H1 (cell line): ENCODE measurements at regions not wholly inside any gene's neighbourhood (a gene's known extent, or its start where the extent isn't known, plus 50 kb on each side); places are given as distances from the start of the nearest gene placed in this dataset.

Experiments
- CTCF ChIA-PET: fragments of 300-600 bp; sonication (Branson Sonifier 250); formaldehyde crosslinking; loops from one replicate; lab custom pipeline; 2021; ENCODE audit not compliant: partially characterized antibody; lab: Charles Lee
- POLR2A ChIA-PET: fragments of 300-600 bp; sonication (Branson Sonifier 250); formaldehyde crosslinking; loops from one replicate; lab custom pipeline; 2021; ENCODE audit warnings: inconsistent platforms; ENCODE audit not compliant: partially characterized antibody; lab: Charles Lee
- DNase-seq, 2 experiments: peaks; one replicate each; pipeline versions ENCODE4 v3.0.0 to v3.0.0-alpha.2; 2010 to 2022; ENCODE audit warnings: low spot score in 2 of 2, low read depth in 1 of 2, mixed read lengths in 1 of 2
- FAIRE-seq: peaks from 2 replicates; lab custom pipeline; 2011; peaks lifted over from hg19 to GRCh38; lab: Jason Lieb, UNC
- H2AFZ ChIP-seq: 2 replicates; pipeline ENCODE4 v1.8.1; 2012; ENCODE audit warnings: low read length, inconsistent platforms
- H2AK5ac ChIP-seq: 2 replicates; pipeline ENCODE4 v1.6.1; 2013; ENCODE audit warnings: low read depth, low read length
- H2BK120ac ChIP-seq: replicated peaks from 2 replicates; pipeline ENCODE3; 2013; ENCODE audit warnings: low read depth, low read length, inconsistent platforms
- H2BK12ac ChIP-seq: 2 replicates; pipeline ENCODE4 v1.6.1; 2013; ENCODE audit warnings: low read depth, low read length
- H2BK15ac ChIP-seq: 2 replicates; pipeline ENCODE4 v1.6.1; 2013; ENCODE audit warnings: low read length
- H2BK20ac ChIP-seq: 2 replicates; pipeline ENCODE4 v1.6.1; 2013; ENCODE audit warnings: low read length
- H2BK5ac ChIP-seq: 2 replicates; pipeline ENCODE4 v1.6.1; 2013; ENCODE audit warnings: low read depth, low read length
- H3K14ac ChIP-seq: 2 replicates; pipeline ENCODE4 v1.6.1; 2013; ENCODE audit warnings: inconsistent platforms; ENCODE audit not compliant: insufficient read length
- H3K18ac ChIP-seq: 2 replicates; pipeline ENCODE4 v1.6.1; 2013; ENCODE audit warnings: low read length; ENCODE audit errors: extremely low read depth
- H3K23ac ChIP-seq: 2 replicates; pipeline ENCODE4 v1.6.1; 2013; ENCODE audit warnings: inconsistent platforms; ENCODE audit not compliant: insufficient read length
- H3K23me2 ChIP-seq: 2 replicates; pipeline ENCODE4 v1.6.1; 2013; ENCODE audit warnings: low read depth, low read length
- H3K27ac ChIP-seq: 2 replicates; pipeline ENCODE4 v1.6.1; 2011; ENCODE audit warnings: low read depth, low read length, inconsistent platforms
- H3K27me3 ChIP-seq, 4 experiments: replicated peaks in 1 of 4; 1 replicate in 1 of 4; 2 replicates in 3 of 4; pipeline versions ENCODE4 v1.6.1 to v1.8.1; 2011 to 2013; ENCODE audit warnings: low read length in 3 of 4, mild to moderate bottlenecking in 3 of 4, inconsistent platforms in 2 of 4, mixed read lengths in 2 of 4, moderate library complexity in 1 of 4; ENCODE audit not compliant: control insufficient read depth in 3 of 4, insufficient read depth in 3 of 4; ENCODE audit errors: extremely low read depth in 1 of 4
- H3K36me3 ChIP-seq, 4 experiments: 2 replicates each; pipeline versions ENCODE4 v1.6.1 to v1.8.1; 2011 to 2013; ENCODE audit warnings: mild to moderate bottlenecking in 4 of 4, low read length in 3 of 4, moderate library complexity in 2 of 4, control low read depth in 1 of 4, inconsistent platforms in 1 of 4; ENCODE audit not compliant: insufficient read depth in 4 of 4, control insufficient read depth in 2 of 4
- H3K4ac ChIP-seq: replicated peaks from 2 replicates; pipeline ENCODE3; 2013; ENCODE audit warnings: low read length, low read depth, mixed read lengths, inconsistent platforms; ENCODE audit not compliant: insufficient read length
- H3K4me1 ChIP-seq, 4 experiments: replicated peaks in 1 of 4; 1 replicate in 1 of 4; 2 replicates in 3 of 4; pipeline versions ENCODE4 v1.6.1 to v1.8.1; 2011 to 2013; ENCODE audit warnings: low read length in 3 of 4, inconsistent platforms in 2 of 4, mixed read lengths in 1 of 4; ENCODE audit not compliant: insufficient read depth in 4 of 4, control insufficient read depth in 3 of 4
- H3K4me2 ChIP-seq, 2 experiments: 2 replicates each; pipeline versions ENCODE4 v1.6.1 to v1.8.1; 2011 to 2013; ENCODE audit warnings: low read depth in 2 of 2, low read length in 2 of 2, control low read depth in 1 of 2, inconsistent platforms in 1 of 2, mild to moderate bottlenecking in 1 of 2; ENCODE audit not compliant: insufficient read depth in 1 of 2
- H3K4me3 ChIP-seq, 4 experiments: fragments of 200-600, 300-600 bp in 1 of 4; sonication (generic), shearing (Covaris generic), sonication (Bioruptor Twin) in 1 of 4; 2 replicates each; pipeline versions ENCODE4 v1.5.1 to v1.8.1; 2011 to 2016; ENCODE audit warnings: low read length in 4 of 4, low read depth in 3 of 4, control low read depth in 2 of 4, inconsistent platforms in 2 of 4, mild to moderate bottlenecking in 2 of 4, mixed read lengths in 1 of 4, moderate library complexity in 1 of 4; ENCODE audit not compliant: insufficient read depth in 2 of 4; ENCODE audit errors: extremely low read depth in 1 of 4
- H3K56ac ChIP-seq: replicated peaks from 2 replicates; pipeline ENCODE3; 2013; ENCODE audit warnings: low read depth, mild to moderate bottlenecking, mixed read lengths, low read length, inconsistent platforms; ENCODE audit not compliant: insufficient read length
- H3K79me1 ChIP-seq: 2 replicates; pipeline ENCODE4 v1.6.1; 2013; ENCODE audit warnings: low read depth, low read length, control low read depth
- H3K79me2 ChIP-seq, 2 experiments: 2 replicates each; pipeline versions ENCODE4 v1.6.1 to v1.8.1; 2012 to 2013; ENCODE audit warnings: low read length in 2 of 2, mild to moderate bottlenecking in 2 of 2, inconsistent platforms in 1 of 2; ENCODE audit not compliant: insufficient read depth in 2 of 2, control insufficient read depth in 1 of 2
- H3K9ac ChIP-seq, 4 experiments: replicated peaks in 1 of 4; 1 replicate in 1 of 4; 2 replicates in 3 of 4; pipeline versions ENCODE4 v1.6.1 to v1.8.1; 2011 to 2013; ENCODE audit warnings: low read depth in 3 of 4, low read length in 3 of 4, control low read depth in 2 of 4, mild to moderate bottlenecking in 2 of 4, moderate library complexity in 2 of 4, inconsistent platforms in 1 of 4; ENCODE audit errors: extremely low read depth in 1 of 4
- H3K9me3 ChIP-seq, 2 experiments: 2 replicates each; pipeline versions ENCODE4 v1.6.1 to v1.8.1; 2012 to 2013; ENCODE audit warnings: mild to moderate bottlenecking in 2 of 2, moderate library complexity in 2 of 2, control low read depth in 1 of 2, inconsistent platforms in 1 of 2, low read depth in 1 of 2, low read length in 1 of 2, mixed read lengths in 1 of 2; ENCODE audit not compliant: insufficient read depth in 2 of 2
- H4K20me1 ChIP-seq, 2 experiments: replicated peaks in 1 of 2; 2 replicates each; pipeline versions ENCODE3 to v1.8.1; 2011 to 2013; ENCODE audit warnings: inconsistent platforms in 2 of 2, low read length in 2 of 2, mild to moderate bottlenecking in 1 of 2; ENCODE audit not compliant: insufficient read depth in 2 of 2, control insufficient read depth in 1 of 2
- H4K5ac ChIP-seq: 2 replicates; pipeline ENCODE4 v1.6.1; 2013; ENCODE audit warnings: low read length, low read depth, mixed read lengths, inconsistent platforms; ENCODE audit not compliant: insufficient read length
- H4K8ac ChIP-seq: 2 replicates; pipeline ENCODE4 v1.8.0; 2013; ENCODE audit warnings: mild to moderate bottlenecking, moderate library complexity, low read length, inconsistent platforms; ENCODE audit not compliant: insufficient read depth; ENCODE audit errors: extremely low read depth
- H4K91ac ChIP-seq: replicated peaks from 2 replicates; pipeline ENCODE3; 2013; ENCODE audit warnings: low read length, mixed read lengths, inconsistent platforms; ENCODE audit not compliant: insufficient read length
- CREB1 ChIP-seq: IDR thresholded peaks from 2 replicates; pipeline ENCODE4 v1.6.1; 2012; ENCODE audit warnings: inconsistent platforms
- KDM1A ChIP-seq: fragments of 200-600, 300-600 bp; sonication (generic); IDR thresholded peaks from 2 replicates; pipeline ENCODE4 v1.7.1; 2016; ENCODE audit warnings: mild to moderate bottlenecking, low read length, borderline replicate concordance
- POLR2AphosphoS5 ChIP-seq: IDR thresholded peaks from 2 replicates; pipeline ENCODE4 v1.6.1; 2011; ENCODE audit warnings: low read depth, low read length
- RAD21 ChIP-seq, 2 experiments: IDR thresholded peaks in 1 of 2; conservative IDR thresholded peaks in 1 of 2; 2 replicates each; pipeline ENCODE4 v1.6.1; 2011; ENCODE audit warnings: low read depth in 2 of 2, low read length in 2 of 2, improper control_type of control experiment in 1 of 2, inconsistent platforms in 1 of 2, mild to moderate bottlenecking in 1 of 2, moderate library complexity in 1 of 2
- SP2 ChIP-seq: IDR thresholded peaks from 2 replicates; pipeline ENCODE4 v1.6.1; 2012; ENCODE audit warnings: mild to moderate bottlenecking, low read length, inconsistent platforms
- WGBS, 2 experiments: shearing (Covaris generic) in 1 of 2; methylation state at CpG; one replicate each; pipeline versions ENCODE4 v1.1.6 to v1.1.7; 2013 to 2015; ENCODE audit warnings: low lambda C conversion rate in 2 of 2, mixed read lengths in 2 of 2, inconsistent platforms in 1 of 2, low coverage in 1 of 2, missing lambda C conversion rate in 1 of 2; ENCODE audit not compliant: insufficient replicate concordance in 2 of 2, insufficient coverage in 1 of 2, insufficient read length in 1 of 2; ENCODE audit errors: extremely low coverage in 1 of 2, missing lambda C conversion rate in 1 of 2; 5-methylcytosine and 5-hydroxymethylcytosine counted together
- TF ChIP-seq, protein P1 (sequence below): IDR thresholded peaks from 2 replicates; pipeline ENCODE4 v1.6.1; 2012; ENCODE audit warnings: low read length, inconsistent platforms
- TF ChIP-seq, protein P2 (sequence below), 3 experiments: IDR thresholded peaks; 1 replicate in 2 of 3; 2 replicates in 1 of 3; pipeline versions ENCODE4 v1.5.1 to v1.6.1; 2011; ENCODE audit warnings: low read length in 3 of 3, mild to moderate bottlenecking in 3 of 3, inconsistent platforms in 2 of 3, low read depth in 1 of 3, moderate library complexity in 1 of 3; ENCODE audit not compliant: insufficient read depth in 1 of 3; ENCODE audit errors: control extremely low read depth in 1 of 3

DNA sequence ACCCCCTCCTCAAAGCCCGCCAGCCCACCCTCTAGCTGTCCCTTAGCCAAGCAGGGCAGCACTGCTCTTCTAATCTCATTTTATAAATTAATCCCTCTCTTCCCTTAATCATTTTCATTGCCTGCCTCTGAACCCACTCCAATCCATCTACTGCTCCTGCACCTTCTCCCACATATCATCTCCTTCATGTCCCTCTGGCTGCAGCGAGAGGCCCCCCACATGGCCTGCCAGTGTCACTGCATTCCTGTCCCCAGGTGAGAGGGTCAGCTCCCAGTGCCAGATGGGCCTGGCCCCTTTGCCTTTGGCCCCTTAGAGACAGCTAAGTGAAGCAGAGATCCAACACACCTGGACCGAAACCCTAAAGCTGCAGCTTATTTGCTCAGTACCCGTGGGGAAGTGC, 79.4 kb downstream of the PJA1 start:
- WGBS, 2 experiments, result 80% methylated on average over 4 of the region's 4 CpGs; no CpG with 5 or more reads in 1 of the 2 experiments
- no peak overlapping the region for H3K18ac ChIP-seq
- no peak overlapping the region for H3K27ac ChIP-seq
- H3K4me2 ChIP-seq, result no peak overlapping the region
- DNase-seq (no peak), FAIRE-seq (no peak)
- POLR2A ChIA-PET, result no interaction called here
- no peak overlapping the region for H3K9ac ChIP-seq
- H4K91ac ChIP-seq, result no peak overlapping the region
- H3K4ac ChIP-seq, result no peak overlapping the region
- no peak overlapping the region for H2BK15ac ChIP-seq
- H3K79me1 ChIP-seq, result no peaks in the 10 kb centered on the region
- H3K23ac ChIP-seq, result no peak overlapping the region
- H2AFZ ChIP-seq, result no peak overlapping the region
- no peaks in the 10 kb centered on the region; a peak in 1 of 7 replicates for H3K27me3 ChIP-seq
- no peak overlapping the region for H3K56ac ChIP-seq
- H3K79me2 ChIP-seq, result no peaks in the 10 kb centered on the region
- H3K23me2 ChIP-seq, result no peaks in the 10 kb centered on the region
- peaks cover 0 to 11% (median 0%) of the 10 kb centered on the region in 4 experiments; a peak in 4 of 7 replicates for H3K4me1 ChIP-seq
- no peak overlapping the region for H3K14ac ChIP-seq
- no peak overlapping the region for H2AK5ac ChIP-seq
- no peak overlapping the region for H2BK20ac ChIP-seq
- H2BK5ac ChIP-seq, result no peak overlapping the region
- H2BK120ac ChIP-seq, result no peak overlapping the region
- no peak for TF ChIP-seq KDM1A
- TF ChIP-seq, protein P1, sequence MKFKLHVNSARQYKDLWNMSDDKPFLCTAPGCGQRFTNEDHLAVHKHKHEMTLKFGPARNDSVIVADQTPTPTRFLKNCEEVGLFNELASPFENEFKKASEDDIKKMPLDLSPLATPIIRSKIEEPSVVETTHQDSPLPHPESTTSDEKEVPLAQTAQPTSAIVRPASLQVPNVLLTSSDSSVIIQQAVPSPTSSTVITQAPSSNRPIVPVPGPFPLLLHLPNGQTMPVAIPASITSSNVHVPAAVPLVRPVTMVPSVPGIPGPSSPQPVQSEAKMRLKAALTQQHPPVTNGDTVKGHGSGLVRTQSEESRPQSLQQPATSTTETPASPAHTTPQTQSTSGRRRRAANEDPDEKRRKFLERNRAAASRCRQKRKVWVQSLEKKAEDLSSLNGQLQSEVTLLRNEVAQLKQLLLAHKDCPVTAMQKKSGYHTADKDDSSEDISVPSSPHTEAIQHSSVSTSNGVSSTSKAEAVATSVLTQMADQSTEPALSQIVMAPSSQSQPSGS, result no peak
- TF ChIP-seq, protein P2, sequence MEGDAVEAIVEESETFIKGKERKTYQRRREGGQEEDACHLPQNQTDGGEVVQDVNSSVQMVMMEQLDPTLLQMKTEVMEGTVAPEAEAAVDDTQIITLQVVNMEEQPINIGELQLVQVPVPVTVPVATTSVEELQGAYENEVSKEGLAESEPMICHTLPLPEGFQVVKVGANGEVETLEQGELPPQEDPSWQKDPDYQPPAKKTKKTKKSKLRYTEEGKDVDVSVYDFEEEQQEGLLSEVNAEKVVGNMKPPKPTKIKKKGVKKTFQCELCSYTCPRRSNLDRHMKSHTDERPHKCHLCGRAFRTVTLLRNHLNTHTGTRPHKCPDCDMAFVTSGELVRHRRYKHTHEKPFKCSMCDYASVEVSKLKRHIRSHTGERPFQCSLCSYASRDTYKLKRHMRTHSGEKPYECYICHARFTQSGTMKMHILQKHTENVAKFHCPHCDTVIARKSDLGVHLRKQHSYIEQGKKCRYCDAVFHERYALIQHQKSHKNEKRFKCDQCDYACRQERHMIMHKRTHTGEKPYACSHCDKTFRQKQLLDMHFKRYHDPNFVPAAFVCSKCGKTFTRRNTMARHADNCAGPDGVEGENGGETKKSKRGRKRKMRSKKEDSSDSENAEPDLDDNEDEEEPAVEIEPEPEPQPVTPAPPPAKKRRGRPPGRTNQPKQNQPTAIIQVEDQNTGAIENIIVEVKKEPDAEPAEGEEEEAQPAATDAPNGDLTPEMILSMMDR (IDR thresholded peaks at IDR 0.05; ENCODE audit: control extremely low read depth in 1 of 3, insufficient read depth in 1 of 3, low read depth in 1 of 3, low read length in 3 of 3), result peak in 1 of 3 experiments; percentile 10; a peak in 1 of 4 replicates
- peak; percentile 43 to 56 for TF ChIP-seq RAD21 (IDR thresholded peaks at IDR 0.05 in 1 of 2, conservative IDR thresholded peaks at IDR 0.05 in 1 of 2; ENCODE audit: low read depth in 2 of 2, low read length in 2 of 2)
- no peak for TF ChIP-seq SP2
- TF ChIP-seq POLR2AphosphoS5, result no peak
- TF ChIP-seq CREB1, result no peak
- H4K8ac ChIP-seq, result no peak overlapping the region
- H4K5ac ChIP-seq, result no peak overlapping the region
- no peaks in the 10 kb centered on the region for H3K9me3 ChIP-seq
- H2BK12ac ChIP-seq, result no peak overlapping the region
- H3K36me3 ChIP-seq, result no peaks in the 10 kb centered on the region
- no peaks in the 10 kb centered on the region for H4K20me1 ChIP-seq
- H3K4me3 ChIP-seq, result no peak overlapping the region
- CTCF ChIA-PET, result interaction anchor here (0.8 to 4.2 kb wide), 7 partner anchors 8 to 258 kb away, joined by 3 to 21 read pairs (median 3); partner anchors contain the start of gene EFNB1
